Left ventricle myocardium inferior (tissue), 1 donor: ENCODE measurements at regions not wholly inside any gene's neighbourhood (a gene's known extent, or its start where the extent isn't known, plus 50 kb on each side); places are given as distances from the start of the nearest gene placed in this dataset.
"Not testable (repeated sequence)": the region's sequence is repeated elsewhere in the genome, so short reads cannot be mapped to it uniquely, and the experiment has no call there.

Experiments used
- DNase-seq: peaks from one replicate; pipeline ENCODE4 v3.0.0-alpha.2; 2020
- H3K27ac ChIP-seq: fragments of 200-600 bp; replicated peaks from 2 replicates; pipeline ENCODE4 v1.8.0; 2021
- H3K27me3 ChIP-seq: fragments of 200-600 bp; 2 replicates; pipeline ENCODE4 v1.8.0; 2021; ENCODE audit warnings: low read depth
- H3K36me3 ChIP-seq: fragments of 200-600 bp; 2 replicates; pipeline ENCODE4 v1.8.0; 2021
- H3K4me1 ChIP-seq: fragments of 200-600 bp; 2 replicates; pipeline ENCODE4 v1.8.0; 2021
- H3K4me3 ChIP-seq: fragments of 200-600 bp; 2 replicates; pipeline ENCODE4 v1.8.0; 2021; ENCODE audit warnings: mild to moderate bottlenecking, moderate library complexity
- H3K9me3 ChIP-seq: fragments of 200-600 bp; replicated peaks from 2 replicates; pipeline ENCODE4 v1.8.0; 2021
- CTCF ChIP-seq: fragments of 200-600 bp; IDR thresholded peaks from 2 replicates; pipeline ENCODE4 v1.8.0; 2021; ENCODE audit warnings: antibody characterized with exemption, mild to moderate bottlenecking, borderline replicate concordance
- intact Hi-C: fragments of 100-400 bp; cut with micrococcal nuclease; formaldehyde crosslinking; loops from one replicate; pipeline ENCODE4 v1.11.0; 2022
- donor health status: DM: no; HTN: yes; CAD: no; lungs with severe emphysema.

- intact Hi-C loops: no loop called here
- Histone ChIP-seq H3K9me3 (peaks cover 16% of the 10 kb centered on the region), H3K36me3 (no peaks in the 10 kb centered on the region), H3K4me1 (no peaks in the 10 kb centered on the region), H3K27me3 (no peaks in the 10 kb centered on the region), H3K27ac (no peak overlapping the region), H3K4me3 (no peak overlapping the region)
- no peak for TF ChIP-seq CTCF
- no peak for DNase-seq
Measured at GRCh38 chr5:6296524-6296923, 81.8 kb downstream of the MED10 start.

GRCh38 chr5:6291961-6292360 lies 86.4 kb downstream of the MED10 start:
- Histone ChIP-seq H3K4me3 (no peak overlapping the region), H3K36me3 (no peaks in the 10 kb centered on the region), H3K27ac (no peak overlapping the region), H3K27me3 (no peaks in the 10 kb centered on the region), H3K4me1 (no peaks in the 10 kb centered on the region), H3K9me3 (peaks cover 16% of the 10 kb centered on the region)
- DNase-seq: no peak
- TF ChIP-seq CTCF: peak; percentile 58
- intact Hi-C loops: no loop called here

GRCh38 chr5:6289239-6289638 lies 89.1 kb downstream of the MED10 start:
- no peak for TF ChIP-seq CTCF
- Histone ChIP-seq H3K4me1 (no peaks in the 10 kb centered on the region), H3K36me3 (no peaks in the 10 kb centered on the region), H3K4me3 (no peak overlapping the region), H3K9me3 (no peaks in the 10 kb centered on the region), H3K27ac (no peak overlapping the region), H3K27me3 (no peaks in the 10 kb centered on the region)
- intact Hi-C loops: no loop called here
- no peak for DNase-seq

GRCh38 chr5:6287176-6287575 lies 91.2 kb downstream of the MED10 start:
- intact Hi-C loops: no loop called here
- DNase-seq: no peak
- Histone ChIP-seq H3K4me1 (no peaks in the 10 kb centered on the region), H3K36me3 (no peaks in the 10 kb centered on the region), H3K27me3 (no peaks in the 10 kb centered on the region), H3K9me3 (no peaks in the 10 kb centered on the region), H3K4me3 (no peak overlapping the region), H3K27ac (no peak overlapping the region)
- no peak for TF ChIP-seq CTCF

GRCh38 chr5:6286404-6286803 lies 91.9 kb downstream of the MED10 start:
- no peak for TF ChIP-seq CTCF
- no peaks in the 10 kb centered on the region for H3K9me3 ChIP-seq
- H3K4me1 ChIP-seq: no peaks in the 10 kb centered on the region
- H3K36me3 ChIP-seq: no peaks in the 10 kb centered on the region
- no peak for DNase-seq
- no peak overlapping the region for H3K27ac ChIP-seq
- no peaks in the 10 kb centered on the region for H3K27me3 ChIP-seq
- intact Hi-C loops: no loop called here
- no peak overlapping the region for H3K4me3 ChIP-seq

- H3K9me3 ChIP-seq, H3K4me3 ChIP-seq, DNase-seq, H3K4me1 ChIP-seq, H3K27me3 ChIP-seq, intact Hi-C loops, H3K27ac ChIP-seq, H3K36me3 ChIP-seq: not testable (repeated sequence)
Measured at GRCh38 chr5:6284491-6284890, 93.9 kb downstream of the MED10 start.
